Ramos (cell line): ENCODE measurements at regions not wholly inside any gene's neighbourhood (a gene's known extent, or its start where the extent isn't known, plus 50 kb on each side); places are given as distances from the start of the nearest gene placed in this dataset.

Experiments used
- in situ Hi-C: fragments of 300-500 bp; cut with MboI; formaldehyde crosslinking; loops from one replicate; pipeline ENCODE4 v1.14.3; 2022; ENCODE audit warnings: low sequenced_read_pairs; ENCODE audit not compliant: unreplicated experiment

DNA sequence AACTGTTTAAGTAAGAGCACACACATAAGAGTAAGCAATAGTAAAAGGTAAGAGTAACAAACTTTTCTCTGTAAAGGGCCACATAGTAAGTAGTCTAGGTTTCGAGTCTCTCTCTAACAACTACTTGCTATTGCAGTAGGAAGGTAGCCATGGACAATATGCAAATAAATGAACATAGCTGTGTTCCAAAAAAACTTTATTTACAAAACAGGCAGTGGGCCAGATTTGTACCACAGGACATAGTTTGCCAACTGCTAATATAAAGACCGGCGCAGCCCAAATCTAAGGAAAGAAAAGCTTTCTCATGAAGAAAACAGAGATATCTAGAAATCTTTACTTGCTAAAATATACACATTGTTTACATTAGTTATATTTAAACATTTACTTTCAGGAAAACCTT, 239.0 kb upstream of the EGLN3 start:
- in situ Hi-C loops, result no loop called here

DNA sequence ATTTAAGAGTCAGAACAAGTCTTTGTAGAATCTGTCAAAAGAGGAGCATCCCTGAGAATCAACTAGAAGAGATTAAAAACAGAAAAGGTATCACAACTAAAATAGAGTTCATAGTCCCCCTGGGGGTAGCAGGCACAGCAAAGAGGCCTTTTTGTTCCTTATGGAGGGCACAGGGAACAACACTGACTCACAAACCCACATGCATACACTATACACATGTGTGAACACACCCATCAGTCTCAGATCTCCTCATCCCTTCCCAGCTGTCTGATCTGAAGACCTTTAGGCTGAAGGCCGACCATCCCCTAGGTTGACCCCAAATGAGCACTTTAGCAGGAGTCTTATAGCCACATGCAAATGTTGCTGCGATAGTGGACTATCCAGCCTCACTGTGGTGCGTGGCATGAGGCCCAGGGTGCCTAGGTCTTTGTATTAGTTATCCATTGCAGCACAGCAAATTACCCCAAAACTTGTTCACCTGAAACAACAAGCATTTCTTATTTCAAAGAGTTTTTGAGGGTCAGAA, 236.7 kb upstream of the EGLN3 start:
- in situ Hi-C loops, result no loop called here

DNA sequence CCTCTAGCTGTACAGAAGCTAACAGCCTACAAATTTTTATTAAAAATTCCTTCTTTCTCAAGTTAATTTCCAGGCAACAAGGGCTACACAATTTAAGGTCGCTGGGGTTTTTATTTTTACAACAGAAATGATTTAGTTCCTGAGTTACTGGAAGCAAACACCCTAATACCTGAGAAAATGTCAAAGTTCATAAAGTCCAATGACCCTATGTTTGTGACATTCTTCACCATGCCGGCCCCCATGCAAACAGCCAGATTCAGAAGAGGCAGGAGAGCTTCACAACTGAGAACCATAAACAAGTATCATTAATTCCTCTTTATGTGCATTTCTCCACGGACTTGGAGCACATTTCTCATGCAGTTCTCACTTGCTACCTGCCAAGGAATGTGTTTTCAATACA, 236.2 kb upstream of the EGLN3 start:
- in situ Hi-C loops, result no loop called here

DNA sequence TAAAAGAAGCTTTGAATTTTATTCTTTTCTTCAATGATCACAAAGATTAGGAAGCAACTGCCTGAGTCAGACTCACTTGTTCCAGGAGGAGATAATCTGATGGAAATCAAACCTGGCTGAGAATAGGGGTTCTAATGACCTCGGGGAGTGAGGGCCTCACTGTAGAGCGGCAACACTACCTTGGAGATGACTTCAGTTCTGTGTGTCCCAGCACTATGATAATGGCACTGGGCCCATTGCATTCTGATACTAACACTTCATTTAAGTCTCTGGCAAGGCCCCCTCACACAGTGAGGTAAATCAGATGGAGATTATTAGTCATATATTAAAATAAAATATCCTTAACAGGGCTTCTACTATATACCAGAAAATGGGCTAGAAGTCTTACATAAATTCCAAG, 233.3 kb upstream of the EGLN3 start:
- in situ Hi-C loops, result no loop called here

DNA sequence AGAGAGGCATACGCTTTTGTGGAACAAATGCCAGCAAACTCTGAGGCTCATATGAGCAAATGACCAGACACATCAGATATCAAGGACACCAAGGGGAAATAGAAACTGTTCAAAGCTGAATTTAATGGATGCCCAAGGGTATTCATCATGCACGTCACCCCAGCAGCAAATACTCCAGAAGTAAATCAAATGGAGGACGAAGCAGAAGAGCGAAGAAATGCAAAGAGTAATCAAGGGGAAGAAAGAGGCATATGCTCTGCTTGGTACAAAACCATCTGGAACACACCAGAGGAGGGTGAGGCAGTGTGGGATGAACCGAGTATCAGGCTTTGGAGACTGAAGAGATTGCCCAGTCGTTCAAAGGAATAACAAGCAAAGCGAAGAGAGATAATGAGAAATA, 232.6 kb upstream of the EGLN3 start:
- in situ Hi-C loops, result no loop called here

DNA sequence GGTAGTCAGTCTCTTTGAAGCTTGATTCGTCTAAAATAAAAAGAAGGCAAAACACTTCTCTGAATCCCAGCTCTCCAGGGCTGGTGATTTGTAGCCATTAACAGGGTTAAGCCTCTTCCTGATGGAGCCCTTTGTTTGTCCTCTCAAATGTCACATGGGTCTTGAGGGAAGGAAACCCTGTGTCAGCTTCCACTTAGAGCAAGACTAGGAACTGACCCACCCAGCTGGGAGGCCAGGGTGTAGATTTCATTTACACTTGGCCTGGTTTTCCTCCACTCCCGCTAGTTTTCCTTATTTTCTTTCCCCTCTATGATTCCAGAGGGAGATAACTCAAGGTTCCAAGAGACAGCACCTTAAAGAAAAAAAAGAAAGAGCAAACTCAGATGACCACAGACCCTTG, 230.5 kb upstream of the EGLN3 start:
- in situ Hi-C loops, result no loop called here

DNA sequence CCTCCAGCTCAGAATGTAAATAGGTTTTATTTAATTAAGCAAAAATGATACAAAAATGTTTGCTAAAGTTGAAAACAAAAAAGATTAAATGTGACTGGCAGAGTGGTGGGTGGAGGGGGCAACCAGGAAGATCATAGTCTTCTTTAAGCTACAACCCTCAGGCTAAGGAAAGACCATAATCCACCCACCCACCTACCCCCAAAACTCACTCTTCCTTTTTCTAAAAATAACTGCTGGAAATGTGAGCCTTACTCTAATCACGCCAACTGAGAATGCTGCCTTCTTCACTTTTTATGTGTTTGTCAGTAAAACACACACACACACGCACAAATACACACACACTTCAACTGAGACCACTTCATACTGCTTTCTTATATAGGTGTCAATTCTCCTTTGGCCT, 230.0 kb upstream of the EGLN3 start:
- in situ Hi-C loops, result no loop called here

DNA sequence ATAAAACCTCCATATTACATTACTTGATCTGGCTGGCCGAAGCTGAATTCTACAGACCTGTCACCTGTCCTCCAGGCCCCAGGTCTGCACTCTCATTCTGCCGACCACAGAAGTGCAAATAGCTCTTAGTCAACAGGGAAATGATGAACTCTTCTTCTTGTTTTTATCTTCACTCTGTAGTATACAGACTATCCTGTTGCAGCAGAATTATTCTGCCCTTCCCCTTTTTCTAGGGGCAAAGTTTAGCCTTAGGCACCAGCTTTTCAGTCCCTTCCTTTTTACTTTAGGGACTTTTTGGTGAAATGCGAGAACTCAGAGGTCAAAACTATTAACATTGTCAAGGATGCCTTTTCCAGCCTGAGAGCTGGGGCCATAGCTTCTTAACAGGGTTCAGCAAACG, 229.6 kb upstream of the EGLN3 start:
- in situ Hi-C loops, result no loop called here

DNA sequence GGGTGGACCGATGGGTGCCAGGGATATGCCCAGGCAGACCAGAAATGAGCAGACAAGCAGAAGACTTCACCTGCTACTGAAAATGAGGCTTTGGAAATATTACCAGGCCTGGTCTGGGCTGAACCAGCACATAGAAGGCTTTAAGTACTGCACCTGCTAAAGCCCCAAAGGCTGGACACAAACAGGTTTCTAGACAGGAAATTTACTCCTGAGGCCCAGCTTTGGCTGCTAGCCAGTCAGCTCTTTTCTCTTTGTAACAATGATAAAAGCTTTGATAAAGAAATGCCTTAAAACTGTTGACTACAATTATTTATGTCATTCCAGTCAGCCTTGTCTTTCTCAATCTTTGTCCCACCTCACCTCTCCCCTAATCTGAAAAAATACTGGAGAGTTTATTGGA, 228.9 kb upstream of the EGLN3 start:
- in situ Hi-C loops, result no loop called here

DNA sequence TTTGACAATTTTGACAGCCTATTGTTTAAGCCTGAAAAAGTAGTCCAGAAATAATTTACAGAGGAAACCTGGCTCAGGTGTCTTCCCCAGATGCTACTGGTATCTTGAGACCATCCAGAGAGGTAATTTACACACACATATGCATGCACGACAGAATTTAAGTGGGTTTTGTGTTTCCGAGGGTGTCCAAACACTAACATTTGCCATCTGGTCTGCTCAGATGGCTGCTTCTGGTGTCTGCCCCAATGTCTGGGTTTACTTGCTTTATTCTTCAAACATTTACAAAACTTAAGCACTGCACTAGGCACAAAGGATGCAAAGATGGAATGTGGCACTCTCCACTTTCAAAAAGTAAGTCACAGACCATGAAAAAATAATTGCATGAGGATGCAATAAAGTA, 226.6 kb upstream of the EGLN3 start:
- in situ Hi-C loops, result no loop called here

DNA sequence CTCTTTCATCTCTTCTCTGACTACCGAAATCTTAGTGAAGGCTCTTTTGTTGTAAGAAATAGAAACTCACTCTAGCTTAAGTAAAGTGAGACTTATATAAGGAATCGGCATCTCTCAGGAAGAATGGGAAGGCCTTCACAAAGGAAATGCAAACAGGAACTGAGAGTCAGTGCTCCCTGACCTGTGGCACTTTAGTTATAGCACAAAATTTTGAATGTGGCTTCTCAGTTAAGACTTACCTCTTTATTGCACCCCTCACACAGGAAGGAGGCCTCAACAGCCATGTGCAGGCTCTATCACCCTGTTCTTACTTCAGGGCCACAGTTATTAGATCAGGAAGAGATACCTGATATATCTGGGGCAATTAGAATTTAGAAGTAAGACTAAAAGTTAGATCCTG, 224.7 kb upstream of the EGLN3 start:
- in situ Hi-C loops, result no loop called here

DNA sequence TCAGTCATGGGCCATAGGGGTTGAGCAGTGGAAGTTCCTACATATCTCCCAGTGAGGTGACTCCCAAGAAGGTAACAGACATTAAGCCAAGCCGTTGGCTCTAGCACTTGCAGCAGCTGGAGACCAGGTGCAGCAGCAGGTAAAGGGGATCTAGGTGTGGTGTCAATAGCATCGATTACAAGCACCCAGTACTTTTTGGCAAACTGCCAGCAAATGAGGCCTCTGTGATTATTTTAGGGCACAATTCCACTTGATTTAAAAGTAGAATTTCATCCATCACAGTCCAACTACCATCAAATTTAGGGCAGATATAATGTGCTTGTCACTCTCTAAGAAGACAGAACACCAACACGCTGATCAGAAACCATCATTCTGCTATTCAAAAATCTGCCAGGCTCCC, 224.1 kb upstream of the EGLN3 start:
- in situ Hi-C loops, result no loop called here

DNA sequence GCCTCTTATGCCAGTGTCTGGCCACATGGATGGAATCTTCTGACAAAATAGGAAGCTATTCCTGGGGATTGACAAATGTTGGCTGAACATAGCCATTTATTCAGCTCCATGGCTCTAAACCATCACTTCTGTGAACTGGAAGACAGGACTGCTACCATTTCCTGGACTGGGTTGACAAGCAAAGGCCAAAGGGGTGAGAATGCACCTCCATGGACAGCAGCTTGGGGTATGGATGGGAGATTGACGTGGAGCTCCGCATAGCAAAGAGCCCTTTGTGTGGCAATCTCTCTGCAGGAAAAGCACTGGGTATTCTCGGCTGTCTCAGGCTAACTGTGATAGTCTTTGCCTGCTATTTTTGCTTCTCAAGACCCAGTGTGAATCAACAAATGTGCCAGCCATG, 223.0 kb upstream of the EGLN3 start:
- in situ Hi-C loops, result no loop called here

DNA sequence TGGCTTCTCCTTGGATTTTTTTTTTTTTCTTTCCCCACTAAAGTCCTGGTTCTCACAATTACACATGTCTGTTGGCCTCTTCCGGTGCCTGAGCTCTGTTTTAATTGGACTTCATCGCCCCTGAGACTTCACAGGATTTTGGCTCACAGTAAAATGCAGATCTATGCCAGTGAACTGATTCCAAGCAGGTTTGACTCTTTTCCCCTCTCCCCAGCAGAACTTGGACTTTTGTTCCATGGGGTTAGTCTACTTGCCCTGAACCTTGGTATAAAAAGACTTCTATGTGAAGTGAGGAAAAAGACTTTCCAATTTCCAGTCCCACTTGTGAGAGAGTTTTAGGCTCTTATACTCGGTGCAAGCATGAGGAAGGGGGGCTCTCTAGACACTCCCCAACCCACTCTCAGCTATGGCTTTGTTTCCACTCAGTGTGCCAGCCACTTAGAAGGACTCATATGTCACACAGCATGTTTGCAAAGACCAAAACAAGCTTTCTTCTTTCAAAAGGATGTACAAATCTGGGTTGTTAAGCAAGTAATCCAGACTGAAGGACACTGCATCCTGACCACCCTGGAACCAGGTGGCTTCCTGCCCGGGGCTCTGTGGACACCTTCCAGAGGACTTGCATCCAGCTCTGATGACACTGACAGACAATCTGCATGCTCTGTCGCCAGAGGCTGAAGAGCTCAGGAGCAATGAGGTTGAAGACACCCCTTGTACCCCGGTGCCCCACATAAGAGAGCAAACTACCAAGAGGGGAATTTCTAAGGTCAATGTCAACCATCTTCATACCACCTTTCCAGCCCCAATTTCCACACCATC, 221.9 kb upstream of the EGLN3 start:
- in situ Hi-C loops, result no loop called here

DNA sequence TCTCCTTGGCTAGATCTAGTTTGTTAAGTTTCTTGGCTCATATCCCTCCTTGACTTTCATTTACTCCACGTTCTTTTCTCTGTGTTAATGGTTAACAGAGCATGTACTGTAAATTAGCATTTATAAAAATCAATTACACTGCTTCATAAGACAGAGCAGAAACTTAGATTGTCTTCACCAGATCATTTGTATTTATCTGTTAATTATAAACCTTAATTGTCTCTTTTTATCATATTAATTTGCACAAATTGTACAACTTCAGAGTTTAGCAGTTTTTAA, 221.2 kb upstream of the EGLN3 start:
- in situ Hi-C loops, result no loop called here

DNA sequence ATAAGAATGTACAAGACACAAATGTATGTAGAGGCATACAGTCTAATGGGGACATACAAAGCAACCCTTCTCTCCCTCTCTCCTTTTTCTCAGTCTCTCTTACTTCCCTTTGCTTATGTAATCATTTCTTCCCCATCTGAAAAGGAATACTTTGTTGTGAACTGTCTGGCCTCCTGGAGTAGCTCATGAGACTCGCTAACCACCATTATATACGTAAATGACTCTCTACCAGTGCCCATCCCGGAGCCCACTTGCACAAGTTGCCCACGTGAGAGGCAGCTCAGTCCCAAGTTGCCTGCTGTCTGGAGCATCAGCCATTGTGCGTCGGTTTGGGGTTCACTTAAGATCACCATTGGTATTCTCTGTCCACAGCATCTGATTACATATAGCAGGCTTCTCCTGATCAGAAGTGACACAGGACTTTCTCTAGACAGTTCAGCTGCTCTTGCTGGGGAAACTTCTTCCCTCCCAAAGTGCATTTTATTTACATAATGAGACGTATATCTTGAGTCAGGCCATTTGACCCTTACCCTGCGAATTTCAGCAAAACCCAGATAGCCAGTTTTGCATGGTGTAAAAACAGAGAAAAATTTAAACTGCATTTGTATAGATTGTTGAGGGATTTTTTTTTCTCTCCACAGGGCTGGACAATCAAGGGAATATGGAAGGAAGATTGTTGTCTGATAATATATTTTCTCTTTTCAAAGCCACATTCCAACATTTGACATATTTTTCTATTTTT, 220.7 kb upstream of the EGLN3 start:
- in situ Hi-C loops, result no loop called here

DNA sequence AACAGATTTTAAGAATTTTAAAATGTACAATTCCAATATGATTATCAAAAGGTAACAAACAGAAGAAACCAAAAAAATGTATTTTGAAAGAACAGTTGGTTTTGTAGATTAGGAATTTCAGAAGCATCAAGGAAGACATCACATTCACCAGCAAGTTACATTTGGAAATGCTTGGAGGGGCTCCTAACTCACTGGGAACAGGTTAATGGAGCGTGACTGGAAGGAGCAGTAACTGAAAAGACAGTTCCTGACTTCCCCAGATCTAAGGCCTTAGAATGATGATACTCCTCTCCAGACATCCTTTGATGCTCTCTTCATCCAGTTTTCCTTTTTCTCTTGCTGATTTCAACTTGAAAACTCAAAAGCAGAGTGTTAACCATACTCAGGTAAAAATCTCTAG, 220.0 kb upstream of the EGLN3 start:
- in situ Hi-C loops, result no loop called here

DNA sequence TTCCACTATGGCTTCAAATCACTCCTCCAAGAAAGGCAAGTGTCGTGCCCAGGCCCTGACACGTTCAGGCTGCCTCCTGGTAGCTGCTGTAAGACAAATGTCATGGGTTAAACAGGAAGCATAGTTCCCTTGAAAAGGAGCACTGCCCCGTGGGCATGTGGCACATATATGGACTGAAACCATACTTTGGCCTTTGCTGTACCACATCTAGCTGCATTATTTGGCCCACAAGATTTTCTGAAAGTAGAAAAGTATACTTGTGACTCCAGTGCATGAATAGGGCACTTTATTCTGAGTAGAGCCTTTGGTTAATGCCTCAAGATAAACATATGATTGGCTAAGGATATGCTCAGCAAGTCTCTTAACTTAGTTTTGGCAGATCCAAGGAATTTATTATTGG, 218.7 kb upstream of the EGLN3 start:
- in situ Hi-C loops, result no loop called here

DNA sequence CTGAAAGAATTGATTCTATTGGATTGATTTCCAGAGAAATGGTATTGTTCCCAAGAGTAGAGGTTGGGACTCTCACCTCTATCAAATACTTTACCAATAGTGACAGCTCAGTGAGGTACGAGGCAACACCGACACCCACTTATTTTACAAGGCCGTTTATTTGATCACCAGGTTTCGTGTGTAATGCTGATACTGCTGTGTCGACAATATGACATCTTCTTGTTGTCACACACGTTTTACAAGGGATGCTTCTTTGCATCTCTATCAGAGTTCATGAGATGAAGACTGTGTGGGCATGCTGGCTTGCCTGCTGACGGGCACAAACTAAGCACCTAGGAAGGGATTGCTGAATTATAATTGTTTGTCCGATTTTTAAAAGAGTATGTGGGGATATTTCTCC, 217.8 kb upstream of the EGLN3 start:
- in situ Hi-C loops, result no loop called here

DNA sequence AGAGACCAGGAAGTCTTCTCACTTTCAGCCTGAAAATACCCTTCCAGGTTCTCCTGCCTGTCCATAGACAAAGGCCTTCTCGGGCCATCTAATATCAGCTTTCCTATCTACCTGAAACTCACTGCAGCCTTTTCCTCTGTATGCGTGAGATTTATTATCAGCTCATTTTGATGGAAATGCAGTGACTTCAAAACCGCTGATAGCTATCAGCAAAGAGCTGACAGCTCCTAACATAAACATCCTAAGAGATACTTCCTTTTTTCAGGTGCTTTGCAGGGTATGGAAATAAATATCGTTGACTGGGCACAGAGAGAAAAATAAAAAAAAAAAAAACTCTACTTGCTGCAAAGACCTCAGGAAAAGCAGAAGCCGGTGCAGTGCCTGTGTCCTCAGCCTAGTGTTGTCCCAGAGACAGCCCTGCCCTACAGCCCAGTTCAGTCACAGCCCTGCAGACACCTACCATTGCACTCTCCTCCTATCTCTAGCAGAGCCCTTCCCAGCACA, 215.0 kb upstream of the EGLN3 start:
- in situ Hi-C loops, result no loop called here

DNA sequence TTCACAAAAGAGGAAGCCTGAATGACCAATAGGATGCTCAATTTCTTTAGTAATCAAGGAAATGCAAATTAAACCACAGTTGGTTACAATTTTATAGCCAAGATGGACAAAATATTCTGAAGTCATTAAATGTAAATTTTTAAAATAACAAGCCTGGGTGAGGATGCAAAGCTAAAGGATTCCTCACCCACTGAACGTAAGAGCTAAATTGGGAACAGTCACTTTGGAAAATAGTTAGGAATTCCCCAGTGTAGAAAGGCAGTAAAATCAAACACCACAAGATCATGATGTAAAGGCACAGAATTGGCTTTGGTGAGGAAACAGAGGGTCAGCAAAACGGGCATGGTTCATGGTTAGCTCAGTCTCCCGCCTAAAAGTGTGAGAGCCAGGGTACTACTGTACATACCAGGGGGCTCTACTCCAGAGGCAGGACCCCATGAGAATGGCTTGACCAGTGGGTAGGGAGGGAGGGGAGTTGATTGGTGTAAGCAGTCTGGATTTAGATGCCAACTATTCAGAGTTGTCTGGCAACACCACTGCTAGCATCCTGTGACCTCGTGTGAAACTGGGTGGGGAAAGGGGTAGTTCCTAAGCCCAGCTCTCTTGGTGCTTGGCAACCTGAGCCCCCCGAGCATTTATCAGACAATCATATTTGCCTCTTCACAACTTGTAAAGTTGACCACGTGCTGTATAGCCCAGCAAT, 213.4 kb upstream of the EGLN3 start:
- in situ Hi-C loops, result no loop called here
